Keratinocyte (primary cell): ENCODE measurements at regions not wholly inside any gene's neighbourhood (a gene's known extent, or its start where the extent isn't known, plus 50 kb on each side); places are given as distances from the start of the nearest gene placed in this dataset.

Experiments used
- DNase-seq: peaks from one replicate; pipeline ENCODE4 v3.0.0-alpha.2; 2011; ENCODE audit warnings: low read depth, missing footprints, low spot score
- FAIRE-seq: peaks from 2 replicates; lab custom pipeline; 2011; peaks lifted over from hg19 to GRCh38; lab: Jason Lieb, UNC
- H2AFZ ChIP-seq: 2 replicates; pipeline ENCODE4 v1.6.0; 2012; ENCODE audit warnings: low read length, control low read depth, inconsistent platforms; ENCODE audit not compliant: control insufficient read depth
- H3K27ac ChIP-seq: 2 replicates; pipeline ENCODE4 v1.5.1; 2011; ENCODE audit warnings: low read length; ENCODE audit not compliant: control insufficient read depth, insufficient read depth
- H3K27me3 ChIP-seq: 3 replicates; pipeline ENCODE4 v1.6.0; 2011; ENCODE audit warnings: low read length; ENCODE audit not compliant: control insufficient read depth, insufficient read depth; ENCODE audit errors: extremely low read depth
- H3K36me3 ChIP-seq, 2 experiments: 2 replicates in 1 of 2; 3 replicates in 1 of 2; pipeline ENCODE4 v1.5.1; 2011; ENCODE audit warnings: low read length in 2 of 2, mild to moderate bottlenecking in 1 of 2; ENCODE audit not compliant: control insufficient read depth in 2 of 2, insufficient read depth in 2 of 2; ENCODE audit errors: extremely low read depth in 1 of 2
- H3K4me1 ChIP-seq: 3 replicates; pipeline ENCODE4 v1.5.1; 2011; ENCODE audit warnings: low read length; ENCODE audit not compliant: control insufficient read depth, insufficient read depth; ENCODE audit errors: extremely low read depth
- H3K4me2 ChIP-seq: 3 replicates; pipeline ENCODE4 v1.6.0; 2011; ENCODE audit warnings: low read depth, low read length; ENCODE audit not compliant: control insufficient read depth, insufficient read depth; ENCODE audit errors: extremely low read depth
- H3K4me3 ChIP-seq, 3 experiments: fragments of 200-600 bp in 1 of 3; sonication (generic) in 1 of 3; 2 replicates in 2 of 3; 3 replicates in 1 of 3; pipeline ENCODE4 v1.5.1; 2011 to 2016; ENCODE audit warnings: low read length in 3 of 3, mild to moderate bottlenecking in 3 of 3, control low read depth in 2 of 3, inconsistent platforms in 1 of 3, low read depth in 1 of 3, mixed read lengths in 1 of 3, mixed run types in 1 of 3, moderate library complexity in 1 of 3; ENCODE audit not compliant: control insufficient read depth in 2 of 3, insufficient read depth in 2 of 3; ENCODE audit errors: extremely low read depth in 1 of 3
- H3K79me2 ChIP-seq: 2 replicates; pipeline ENCODE4 v1.6.0; 2012; ENCODE audit warnings: low read length; ENCODE audit not compliant: control insufficient read depth, insufficient read depth
- H3K9ac ChIP-seq: 3 replicates; pipeline ENCODE4 v1.6.0; 2011; ENCODE audit warnings: low read length; ENCODE audit not compliant: control insufficient read depth, insufficient read depth; ENCODE audit errors: extremely low read depth
- H3K9me1 ChIP-seq: 3 replicates; pipeline ENCODE4 v1.6.0; 2011; ENCODE audit warnings: low read length; ENCODE audit not compliant: control insufficient read depth, insufficient read depth; ENCODE audit errors: extremely low read depth
- H3K9me3 ChIP-seq: 2 replicates; pipeline ENCODE4 v1.5.1; 2012; ENCODE audit warnings: low read depth, low read length; ENCODE audit not compliant: control insufficient read depth
- H4K20me1 ChIP-seq: 3 replicates; pipeline ENCODE4 v1.6.0; 2011; ENCODE audit warnings: low read length; ENCODE audit not compliant: control insufficient read depth, insufficient read depth; ENCODE audit errors: extremely low read depth
- EZH2 ChIP-seq: IDR thresholded peaks from one replicate; pipeline ENCODE4 v1.6.1; 2012; ENCODE audit warnings: inconsistent platforms, mild to moderate bottlenecking, low read length, moderate library complexity
- dilution Hi-C: fragments of 300-500 bp; cut with MboI; formaldehyde crosslinking; loops from one replicate; pipeline ENCODE4 v1.7.0; 2020; ENCODE audit warnings: low sequenced_read_pairs; ENCODE audit not compliant: extremely low pct_ligation_motif_present
- TF ChIP-seq, protein P1 (sequence below), 3 experiments: IDR thresholded peaks in 1 of 3; conservative IDR thresholded peaks in 1 of 3; optimal IDR thresholded peaks in 1 of 3; 2 replicates in 2 of 3; 3 replicates in 1 of 3; pipeline versions ENCODE3 to v1.5.1; 2011; ENCODE audit warnings: low read length in 3 of 3, mild to moderate bottlenecking in 3 of 3, moderate library complexity in 2 of 3, control low read depth in 1 of 3, inconsistent platforms in 1 of 3; ENCODE audit not compliant: insufficient read depth in 2 of 3; ENCODE audit errors: extremely low read depth in 1 of 3

DNA sequence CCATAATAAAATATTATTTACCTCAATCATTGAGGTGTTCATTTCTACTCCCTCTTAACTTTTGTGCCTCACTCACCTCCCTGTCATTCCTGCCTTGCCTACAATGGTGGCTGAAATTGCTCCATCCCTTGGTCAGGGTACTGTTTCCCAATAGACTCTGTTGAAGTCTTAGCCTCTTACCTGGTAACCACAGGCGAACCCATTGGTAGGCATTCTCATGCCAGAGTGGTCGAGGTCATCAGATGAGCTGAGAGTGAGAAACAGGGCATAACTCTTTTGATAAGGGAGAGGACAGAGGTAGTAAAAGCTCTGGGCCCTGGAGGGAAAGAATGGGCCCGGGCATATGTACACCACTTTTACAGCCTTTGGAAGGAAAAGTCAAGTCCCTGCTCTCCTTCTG, 265.6 kb downstream of the ARRDC4 start:
- no peaks in the 10 kb centered on the region for H3K27me3 ChIP-seq
- no peak overlapping the region for H2AFZ ChIP-seq
- H3K36me3 ChIP-seq: no peaks in the 10 kb centered on the region
- H3K79me2 ChIP-seq: no peaks in the 10 kb centered on the region
- no peaks in the 10 kb centered on the region for H3K9me3 ChIP-seq
- no peak overlapping the region for H3K4me2 ChIP-seq
- FAIRE-seq (no peak), DNase-seq (no peak)
- H3K9ac ChIP-seq: no peak overlapping the region
- TF ChIP-seq EZH2: no peak
- TF ChIP-seq, protein P1, sequence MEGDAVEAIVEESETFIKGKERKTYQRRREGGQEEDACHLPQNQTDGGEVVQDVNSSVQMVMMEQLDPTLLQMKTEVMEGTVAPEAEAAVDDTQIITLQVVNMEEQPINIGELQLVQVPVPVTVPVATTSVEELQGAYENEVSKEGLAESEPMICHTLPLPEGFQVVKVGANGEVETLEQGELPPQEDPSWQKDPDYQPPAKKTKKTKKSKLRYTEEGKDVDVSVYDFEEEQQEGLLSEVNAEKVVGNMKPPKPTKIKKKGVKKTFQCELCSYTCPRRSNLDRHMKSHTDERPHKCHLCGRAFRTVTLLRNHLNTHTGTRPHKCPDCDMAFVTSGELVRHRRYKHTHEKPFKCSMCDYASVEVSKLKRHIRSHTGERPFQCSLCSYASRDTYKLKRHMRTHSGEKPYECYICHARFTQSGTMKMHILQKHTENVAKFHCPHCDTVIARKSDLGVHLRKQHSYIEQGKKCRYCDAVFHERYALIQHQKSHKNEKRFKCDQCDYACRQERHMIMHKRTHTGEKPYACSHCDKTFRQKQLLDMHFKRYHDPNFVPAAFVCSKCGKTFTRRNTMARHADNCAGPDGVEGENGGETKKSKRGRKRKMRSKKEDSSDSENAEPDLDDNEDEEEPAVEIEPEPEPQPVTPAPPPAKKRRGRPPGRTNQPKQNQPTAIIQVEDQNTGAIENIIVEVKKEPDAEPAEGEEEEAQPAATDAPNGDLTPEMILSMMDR (optimal IDR thresholded peaks at IDR 0.05 in 1 of 3, IDR thresholded peaks at IDR 0.05 in 1 of 3, conservative IDR thresholded peaks at IDR 0.05 in 1 of 3; ENCODE audit: extremely low read depth in 1 of 3, insufficient read depth in 2 of 3, low read length in 3 of 3): no peak
- no peak overlapping the region for H3K4me3 ChIP-seq
- no peaks in the 10 kb centered on the region for H4K20me1 ChIP-seq
- H3K9me1 ChIP-seq: no peaks in the 10 kb centered on the region
- H3K4me1 ChIP-seq: no peaks in the 10 kb centered on the region
- H3K27ac ChIP-seq: no peak overlapping the region
- dilution Hi-C loops: no loop called here

DNA sequence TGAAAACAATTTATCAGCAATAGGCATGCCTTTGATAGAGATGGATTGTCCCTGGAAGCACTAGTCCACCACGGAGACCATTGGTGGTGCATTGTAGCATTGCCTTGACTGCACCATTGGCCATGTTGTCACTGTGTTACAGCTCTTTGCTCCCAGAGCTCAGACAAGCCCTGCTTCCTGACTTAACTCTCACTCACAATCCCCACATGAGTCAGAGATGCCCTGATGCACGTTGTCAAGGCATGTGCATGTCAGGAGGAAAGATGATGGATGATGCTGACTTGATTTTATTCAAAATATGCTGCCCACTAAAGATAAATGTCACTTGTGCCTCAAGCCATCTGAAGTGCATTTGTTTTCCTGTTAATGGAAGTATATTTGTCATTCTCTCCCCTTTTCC, 266.1 kb downstream of the ARRDC4 start:
- FAIRE-seq (peak; percentile 49), DNase-seq (no peak)
- no peak overlapping the region for H3K27ac ChIP-seq
- no peaks in the 10 kb centered on the region for H3K36me3 ChIP-seq
- no peak overlapping the region for H3K9ac ChIP-seq
- no peaks in the 10 kb centered on the region for H3K9me1 ChIP-seq
- no peak for TF ChIP-seq EZH2
- H3K27me3 ChIP-seq: no peaks in the 10 kb centered on the region
- H4K20me1 ChIP-seq: no peaks in the 10 kb centered on the region
- H3K79me2 ChIP-seq: no peaks in the 10 kb centered on the region
- H3K9me3 ChIP-seq: no peaks in the 10 kb centered on the region
- no peak overlapping the region for H2AFZ ChIP-seq
- H3K4me3 ChIP-seq: no peak overlapping the region
- dilution Hi-C loops: no loop called here
- H3K4me2 ChIP-seq: no peak overlapping the region
- H3K4me1 ChIP-seq: peaks cover under 1% of the 10 kb centered on the region

DNA sequence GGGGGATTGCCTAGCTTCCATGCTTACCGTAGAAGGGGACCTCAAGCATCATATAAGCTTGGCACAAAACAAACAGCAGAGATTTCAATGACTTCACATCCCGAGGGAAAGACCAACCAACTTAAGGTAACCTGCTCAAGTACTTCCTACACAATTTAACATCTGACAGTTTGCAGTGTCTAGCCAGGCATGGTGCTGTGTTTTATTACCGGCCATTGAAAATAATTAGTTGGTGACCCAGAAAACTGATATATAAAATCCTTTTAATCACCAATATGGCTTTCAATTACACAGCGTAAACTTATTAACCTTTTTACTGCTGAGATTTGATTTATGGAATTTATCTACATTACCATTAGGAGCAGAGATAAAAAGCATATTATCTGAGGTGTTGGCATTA, 268.3 kb downstream of the ARRDC4 start:
- Histone ChIP-seq H3K9me1 (no peaks in the 10 kb centered on the region), H3K4me2 (no peak overlapping the region), H3K27ac (no peak overlapping the region), H4K20me1 (no peaks in the 10 kb centered on the region), H3K4me3 (no peak overlapping the region), H3K9me3 (no peaks in the 10 kb centered on the region), H3K9ac (no peak overlapping the region), H3K79me2 (no peaks in the 10 kb centered on the region), H2AFZ (no peak overlapping the region), H3K27me3 (no peaks in the 10 kb centered on the region), H3K36me3 (no peaks in the 10 kb centered on the region), H3K4me1 (peaks cover 10% of the 10 kb centered on the region)
- TF ChIP-seq, protein P1 (optimal IDR thresholded peaks at IDR 0.05 in 1 of 3, IDR thresholded peaks at IDR 0.05 in 1 of 3, conservative IDR thresholded peaks at IDR 0.05 in 1 of 3; ENCODE audit: extremely low read depth in 1 of 3, insufficient read depth in 2 of 3, low read length in 3 of 3): no peak
- TF ChIP-seq EZH2: no peak
- FAIRE-seq (no peak), DNase-seq (no peak)
- dilution Hi-C loops: no loop called here
